K562 (cell line): ENCODE measurements at regions not wholly inside any gene's neighbourhood (a gene's known extent, or its start where the extent isn't known, plus 50 kb on each side); places are given as distances from the start of the nearest gene placed in this dataset.

Experiments used
- ETV1 ChIP-seq: fragments of 450-650 bp; conservative IDR thresholded peaks from 2 replicates; pipeline ENCODE4 v1.6.1; 2016; ENCODE audit warnings: missing genetic modification characterization, control low read depth, low read depth, missing compliant biosample characterization
- TBP ChIP-seq: optimal IDR thresholded peaks from 2 replicates; pipeline ENCODE3; 2011; ENCODE audit warnings: low read depth, low read length, improper control_type of control experiment
- ZNF41 ChIP-seq: fragments of 250-450 bp; sonication (Bioruptor Pico); conservative IDR thresholded peaks from 2 replicates; pipeline ENCODE4 v1.4.0; 2020; ENCODE audit warnings: mild to moderate bottlenecking
- ZNF644 ChIP-seq: fragments of 200-800 bp; sonication (Bioruptor generic); IDR thresholded peaks from 2 replicates; pipeline ENCODE4 v1.6.1; 2016; ENCODE audit warnings: low read depth, missing genetic modification characterization, missing compliant biosample characterization
- TF ChIP-seq, protein P1 (sequence below): fragments of 450-650 bp; IDR thresholded peaks from 2 replicates; pipeline ENCODE4 v1.6.1; 2014; ENCODE audit warnings: low read depth, mild to moderate bottlenecking, moderate library complexity, borderline replicate concordance
- TF ChIP-seq, protein P2 (sequence below), 2 experiments: fragments of 450-650 bp; IDR thresholded peaks; 2 replicates each; pipeline ENCODE4 v1.6.1; 2018; ENCODE audit warnings: mild to moderate bottlenecking in 2 of 2, low read depth in 1 of 2; ENCODE audit not compliant: partially characterized antibody in 2 of 2
- TF ChIP-seq, protein P3 (sequence below): fragments of 450-650 bp; IDR thresholded peaks from 2 replicates; pipeline ENCODE4 v1.6.1; 2016; ENCODE audit warnings: low read depth

DNA sequence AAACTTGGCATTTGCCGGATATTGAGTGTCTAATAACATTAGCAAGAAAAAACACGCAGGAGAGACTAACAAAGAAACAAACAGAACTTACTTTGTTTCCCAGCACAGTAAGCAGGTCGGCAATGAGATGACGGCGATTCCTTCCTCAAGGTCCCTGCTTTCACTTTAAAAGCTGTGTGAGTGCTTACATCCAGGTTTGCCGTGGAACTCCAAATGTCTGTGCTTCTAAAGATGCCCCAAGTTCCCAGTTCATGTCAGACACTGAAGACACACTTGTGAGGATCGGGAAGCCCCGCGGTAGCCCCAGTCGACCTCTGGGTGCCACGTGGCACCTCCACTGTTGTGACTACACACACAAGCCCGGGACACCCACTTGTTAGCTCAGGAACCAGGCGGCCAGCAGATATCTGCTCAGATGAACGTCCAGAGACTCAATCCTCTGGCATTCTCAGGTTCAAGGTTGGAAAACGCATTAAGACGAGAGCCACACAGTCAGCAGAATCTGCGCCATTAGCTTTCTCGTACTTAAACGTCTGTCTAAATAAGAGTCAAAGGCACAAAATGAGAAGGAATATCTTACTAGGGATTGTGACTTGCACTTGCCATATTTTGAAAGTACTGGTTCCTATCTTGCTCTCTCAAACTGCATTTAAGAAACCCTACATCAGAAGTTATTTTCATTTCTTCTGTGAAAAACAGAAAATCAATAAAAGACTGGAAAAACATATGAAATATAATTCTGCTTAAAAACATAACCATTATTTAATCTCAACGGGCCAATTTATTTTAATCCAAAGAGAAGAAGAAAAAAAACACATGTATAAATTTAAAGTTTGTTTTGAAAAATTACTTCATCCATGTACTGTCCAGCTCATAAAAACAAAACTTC lies 207.6 kb upstream of the KLF14 start (continued):
- TF ChIP-seq, protein P1, sequence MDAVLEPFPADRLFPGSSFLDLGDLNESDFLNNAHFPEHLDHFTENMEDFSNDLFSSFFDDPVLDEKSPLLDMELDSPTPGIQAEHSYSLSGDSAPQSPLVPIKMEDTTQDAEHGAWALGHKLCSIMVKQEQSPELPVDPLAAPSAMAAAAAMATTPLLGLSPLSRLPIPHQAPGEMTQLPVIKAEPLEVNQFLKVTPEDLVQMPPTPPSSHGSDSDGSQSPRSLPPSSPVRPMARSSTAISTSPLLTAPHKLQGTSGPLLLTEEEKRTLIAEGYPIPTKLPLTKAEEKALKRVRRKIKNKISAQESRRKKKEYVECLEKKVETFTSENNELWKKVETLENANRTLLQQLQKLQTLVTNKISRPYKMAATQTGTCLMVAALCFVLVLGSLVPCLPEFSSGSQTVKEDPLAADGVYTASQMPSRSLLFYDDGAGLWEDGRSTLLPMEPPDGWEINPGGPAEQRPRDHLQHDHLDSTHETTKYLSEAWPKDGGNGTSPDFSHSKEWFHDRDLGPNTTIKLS: peak; percentile 100
- TF ChIP-seq ETV1 (tag) (no peak), ZNF644 (tag) (peak; percentile 21; the same call in 1 of the 2 replicates), TBP (peak; percentile 91), ZNF41 (CRISPR knock-in tag) (0 out of 2 replicates have a peak, but pooled peaks have one; percentile 19)
- TF ChIP-seq, protein P2, sequence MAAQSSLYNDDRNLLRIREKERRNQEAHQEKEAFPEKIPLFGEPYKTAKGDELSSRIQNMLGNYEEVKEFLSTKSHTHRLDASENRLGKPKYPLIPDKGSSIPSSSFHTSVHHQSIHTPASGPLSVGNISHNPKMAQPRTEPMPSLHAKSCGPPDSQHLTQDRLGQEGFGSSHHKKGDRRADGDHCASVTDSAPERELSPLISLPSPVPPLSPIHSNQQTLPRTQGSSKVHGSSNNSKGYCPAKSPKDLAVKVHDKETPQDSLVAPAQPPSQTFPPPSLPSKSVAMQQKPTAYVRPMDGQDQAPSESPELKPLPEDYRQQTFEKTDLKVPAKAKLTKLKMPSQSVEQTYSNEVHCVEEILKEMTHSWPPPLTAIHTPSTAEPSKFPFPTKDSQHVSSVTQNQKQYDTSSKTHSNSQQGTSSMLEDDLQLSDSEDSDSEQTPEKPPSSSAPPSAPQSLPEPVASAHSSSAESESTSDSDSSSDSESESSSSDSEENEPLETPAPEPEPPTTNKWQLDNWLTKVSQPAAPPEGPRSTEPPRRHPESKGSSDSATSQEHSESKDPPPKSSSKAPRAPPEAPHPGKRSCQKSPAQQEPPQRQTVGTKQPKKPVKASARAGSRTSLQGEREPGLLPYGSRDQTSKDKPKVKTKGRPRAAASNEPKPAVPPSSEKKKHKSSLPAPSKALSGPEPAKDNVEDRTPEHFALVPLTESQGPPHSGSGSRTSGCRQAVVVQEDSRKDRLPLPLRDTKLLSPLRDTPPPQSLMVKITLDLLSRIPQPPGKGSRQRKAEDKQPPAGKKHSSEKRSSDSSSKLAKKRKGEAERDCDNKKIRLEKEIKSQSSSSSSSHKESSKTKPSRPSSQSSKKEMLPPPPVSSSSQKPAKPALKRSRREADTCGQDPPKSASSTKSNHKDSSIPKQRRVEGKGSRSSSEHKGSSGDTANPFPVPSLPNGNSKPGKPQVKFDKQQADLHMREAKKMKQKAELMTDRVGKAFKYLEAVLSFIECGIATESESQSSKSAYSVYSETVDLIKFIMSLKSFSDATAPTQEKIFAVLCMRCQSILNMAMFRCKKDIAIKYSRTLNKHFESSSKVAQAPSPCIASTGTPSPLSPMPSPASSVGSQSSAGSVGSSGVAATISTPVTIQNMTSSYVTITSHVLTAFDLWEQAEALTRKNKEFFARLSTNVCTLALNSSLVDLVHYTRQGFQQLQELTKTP (IDR thresholded peaks at IDR 0.05; ENCODE audit: low read depth in 1 of 2, partially characterized antibody in 2 of 2): peak; percentile 13 to 80
- TF ChIP-seq, protein P3, sequence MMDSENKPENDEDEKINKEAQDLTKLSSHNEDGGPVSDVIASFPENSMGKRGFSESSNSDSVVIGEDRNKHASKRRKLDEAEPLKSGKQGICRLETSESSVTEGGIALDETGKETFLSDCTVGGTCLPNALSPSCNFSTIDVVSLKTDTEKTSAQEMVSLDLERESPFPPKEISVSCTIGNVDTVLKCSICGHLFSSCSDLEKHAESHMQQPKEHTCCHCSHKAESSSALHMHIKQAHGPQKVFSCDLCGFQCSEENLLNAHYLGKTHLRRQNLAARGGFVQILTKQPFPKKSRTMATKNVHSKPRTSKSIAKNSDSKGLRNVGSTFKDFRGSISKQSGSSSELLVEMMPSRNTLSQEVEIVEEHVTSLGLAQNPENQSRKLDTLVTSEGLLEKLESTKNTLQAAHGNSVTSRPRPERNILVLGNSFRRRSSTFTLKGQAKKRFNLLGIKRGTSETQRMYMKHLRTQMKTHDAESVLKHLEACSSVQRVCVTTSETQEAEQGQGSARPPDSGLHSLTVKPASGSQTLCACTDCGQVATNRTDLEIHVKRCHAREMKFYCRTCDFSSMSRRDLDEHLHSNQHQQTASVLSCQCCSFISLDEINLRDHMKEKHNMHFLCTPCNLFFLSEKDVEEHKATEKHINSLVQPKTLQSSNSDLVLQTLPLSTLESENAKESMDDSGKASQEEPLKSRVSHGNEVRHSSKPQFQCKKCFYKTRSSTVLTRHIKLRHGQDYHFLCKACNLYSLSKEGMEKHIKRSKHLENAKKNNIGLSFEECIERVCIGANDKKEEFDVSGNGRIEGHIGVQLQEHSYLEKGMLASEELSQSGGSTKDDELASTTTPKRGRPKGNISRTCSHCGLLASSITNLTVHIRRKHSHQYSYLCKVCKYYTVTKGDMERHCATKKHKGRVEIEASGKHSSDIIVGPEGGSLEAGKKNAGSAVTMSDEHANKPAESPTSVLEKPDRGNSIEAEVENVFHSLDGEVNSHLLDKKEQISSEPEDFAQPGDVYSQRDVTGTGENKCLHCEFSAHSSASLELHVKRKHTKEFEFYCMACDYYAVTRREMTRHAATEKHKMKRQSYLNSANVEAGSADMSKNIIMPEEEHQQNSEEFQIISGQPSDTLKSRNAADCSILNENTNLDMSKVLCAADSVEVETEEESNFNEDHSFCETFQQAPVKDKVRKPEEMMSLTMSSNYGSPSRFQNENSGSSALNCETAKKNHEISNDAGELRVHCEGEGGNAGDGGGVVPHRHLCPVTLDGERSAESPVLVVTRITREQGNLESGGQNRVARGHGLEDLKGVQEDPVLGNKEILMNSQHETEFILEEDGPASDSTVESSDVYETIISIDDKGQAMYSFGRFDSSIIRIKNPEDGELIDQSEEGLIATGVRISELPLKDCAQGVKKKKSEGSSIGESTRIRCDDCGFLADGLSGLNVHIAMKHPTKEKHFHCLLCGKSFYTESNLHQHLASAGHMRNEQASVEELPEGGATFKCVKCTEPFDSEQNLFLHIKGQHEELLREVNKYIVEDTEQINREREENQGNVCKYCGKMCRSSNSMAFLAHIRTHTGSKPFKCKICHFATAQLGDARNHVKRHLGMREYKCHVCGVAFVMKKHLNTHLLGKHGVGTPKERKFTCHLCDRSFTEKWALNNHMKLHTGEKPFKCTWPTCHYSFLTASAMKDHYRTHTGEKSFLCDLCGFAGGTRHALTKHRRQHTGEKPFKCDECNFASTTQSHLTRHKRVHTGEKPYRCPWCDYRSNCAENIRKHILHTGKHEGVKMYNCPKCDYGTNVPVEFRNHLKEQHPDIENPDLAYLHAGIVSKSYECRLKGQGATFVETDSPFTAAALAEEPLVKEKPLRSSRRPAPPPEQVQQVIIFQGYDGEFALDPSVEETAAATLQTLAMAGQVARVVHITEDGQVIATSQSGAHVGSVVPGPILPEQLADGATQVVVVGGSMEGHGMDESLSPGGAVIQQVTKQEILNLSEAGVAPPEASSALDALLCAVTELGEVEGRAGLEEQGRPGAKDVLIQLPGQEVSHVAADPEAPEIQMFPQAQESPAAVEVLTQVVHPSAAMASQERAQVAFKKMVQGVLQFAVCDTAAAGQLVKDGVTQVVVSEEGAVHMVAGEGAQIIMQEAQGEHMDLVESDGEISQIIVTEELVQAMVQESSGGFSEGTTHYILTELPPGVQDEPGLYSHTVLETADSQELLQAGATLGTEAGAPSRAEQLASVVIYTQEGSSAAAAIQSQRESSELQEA: no peak
